DND-41 (cell line): ENCODE measurements at regions not wholly inside any gene's neighbourhood (a gene's known extent, or its start where the extent isn't known, plus 50 kb on each side); places are given as distances from the start of the nearest gene placed in this dataset.

Source experiments
- CTCF ChIP-seq: IDR thresholded peaks from 2 replicates; pipeline ENCODE4 v1.5.1; 2012; ENCODE audit warnings: borderline replicate concordance, low read length, moderate library complexity, mild to moderate bottlenecking; ENCODE audit not compliant: poor library complexity, severe bottlenecking; ENCODE audit errors: extremely low read depth
- EZH2 ChIP-seq: IDR thresholded peaks from 3 replicates; pipeline ENCODE4 v1.6.1; 2012; ENCODE audit warnings: borderline replicate concordance, low read depth, mild to moderate bottlenecking, moderate library complexity, low read length, inconsistent platforms; ENCODE audit not compliant: severe bottlenecking

DNA sequence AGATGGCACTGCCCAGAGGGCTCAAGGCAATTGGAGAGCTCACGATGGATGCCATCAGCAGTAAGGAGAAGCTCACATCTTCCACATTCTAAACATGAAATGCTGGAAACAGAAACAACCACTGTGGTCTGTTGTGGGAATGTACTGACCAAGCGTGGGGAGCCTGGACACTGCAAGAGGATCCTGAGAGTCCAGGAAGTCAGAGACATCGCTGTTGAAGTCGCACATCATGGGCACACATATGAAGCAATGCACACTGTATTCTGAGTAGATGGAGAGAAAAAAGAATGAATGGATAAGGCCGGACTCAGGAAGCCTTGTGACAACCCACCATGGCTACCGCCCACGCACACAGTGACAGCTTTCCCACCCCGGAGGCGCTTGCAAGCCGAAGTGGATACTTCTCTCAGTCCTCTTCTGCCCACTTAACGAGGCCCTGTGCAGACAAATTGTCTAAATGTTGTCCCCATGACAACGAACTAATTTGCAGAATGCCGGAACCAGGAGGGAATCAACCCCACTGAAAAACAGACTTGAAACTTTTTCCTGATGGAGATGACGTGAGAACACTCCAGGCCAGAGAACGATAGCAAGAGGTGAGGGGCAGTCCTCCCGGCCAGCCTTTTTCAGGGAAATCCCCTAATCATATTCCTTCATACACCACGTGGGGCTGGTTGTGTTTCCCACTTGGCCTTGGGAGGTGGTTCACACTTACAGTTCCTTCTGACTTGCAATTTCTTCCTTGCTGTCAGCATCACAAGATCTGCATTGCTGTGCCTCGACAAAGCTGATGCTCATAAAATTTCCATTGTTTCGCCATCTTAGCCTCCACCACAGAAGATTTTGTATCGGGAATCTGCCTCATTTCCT lies 109.6 kb upstream of the SERP2 start:
- TF ChIP-seq CTCF = no peak
- no peak for TF ChIP-seq EZH2
